K562 (cell line): ENCODE measurements at regions not wholly inside any gene's neighbourhood (a gene's known extent, or its start where the extent isn't known, plus 50 kb on each side); places are given as distances from the start of the nearest gene placed in this dataset.

Source experiments
- ATAC-seq: fragments of 200-7000 bp; cut with Tn5 transposase; 3 replicates; pipeline ENCODE4 v1.9.1; 2020; ENCODE audit warnings: moderate library complexity
- BruUV-seq: library from RNA; stranded (reverse); fragments of 400-500 nt; replicated peaks from 2 replicates; lab custom pipeline; 2021; lab: Mats Ljungman, UMichigan
- CTCF ChIA-PET: fragments of 300-600 bp; formaldehyde crosslinking; extraction: SDS; loops from one replicate; lab custom pipeline; 2021; ENCODE audit warnings: low intra/inter-chr PET ratio; lab: Yijun Ruan, JAX
- POLR2A ChIA-PET: fragments of 300-600, 350-650 bp; sonication (Branson Sonifier 250); formaldehyde crosslinking; extraction: SDS; loops from one replicate; lab custom pipeline; 2021; ENCODE audit warnings: antibody characterized with exemption, inconsistent platforms; lab: Yijun Ruan, JAX
- DNase-seq, 4 experiments: peaks; one replicate each; pipeline versions ENCODE4 v3.0.0 to v3.0.0-alpha.2; 2011 to 2018; ENCODE audit warnings: low spot score in 3 of 4, mixed read lengths in 3 of 4; ENCODE audit errors: extremely low read depth in 1 of 4
- FAIRE-seq: peaks from 2 replicates; lab custom pipeline; 2011; peaks lifted over from hg19 to GRCh38; lab: Jason Lieb, UNC
- H2AFZ ChIP-seq: 2 replicates; pipeline ENCODE4 v1.6.0; 2011; ENCODE audit warnings: low read depth, low read length, control low read depth, inconsistent platforms
- H3K27ac ChIP-seq: fragments of 200-600 bp; 3 replicates; pipeline ENCODE4 v1.8.0; 2011; ENCODE audit warnings: low read depth, mild to moderate bottlenecking, control low read depth, inconsistent platforms, low read length, moderate library complexity, mixed read lengths; ENCODE audit errors: extremely low read depth
- H3K27me3 ChIP-seq, 2 experiments: fragments of 300-600 bp in 1 of 2; 2 replicates in 1 of 2; 3 replicates in 1 of 2; pipeline versions ENCODE4 v1.6.0 to v1.8.0; 2011; ENCODE audit warnings: inconsistent platforms in 2 of 2, low read length in 2 of 2, mild to moderate bottlenecking in 1 of 2, mixed read lengths in 1 of 2, moderate library complexity in 1 of 2; ENCODE audit not compliant: control insufficient read depth in 2 of 2, insufficient read depth in 2 of 2
- H3K36me3 ChIP-seq: fragments of 300-600 bp; 3 replicates; pipeline ENCODE4 v1.8.0; 2011; ENCODE audit warnings: mild to moderate bottlenecking, low read length, inconsistent platforms; ENCODE audit not compliant: control insufficient read depth, insufficient read depth
- H3K4me1 ChIP-seq, 2 experiments: fragments of 200-600 bp in 1 of 2; replicated peaks in 1 of 2; 2 replicates in 1 of 2; 3 replicates in 1 of 2; pipeline versions ENCODE4 v1.5.1 to v1.8.0; 2011; ENCODE audit warnings: inconsistent platforms in 2 of 2, low read length in 2 of 2, mild to moderate bottlenecking in 1 of 2, mixed read lengths in 1 of 2, moderate library complexity in 1 of 2; ENCODE audit not compliant: control insufficient read depth in 2 of 2, insufficient read depth in 2 of 2
- H3K4me2 ChIP-seq: 2 replicates; pipeline ENCODE4 v1.6.1; 2011; ENCODE audit warnings: low read length, control low read depth, inconsistent platforms, mixed read lengths; ENCODE audit not compliant: insufficient read depth
- H3K4me3 ChIP-seq: fragments of 200-600 bp; sonication (generic), shearing (Covaris generic); 2 replicates; pipeline ENCODE4 v1.5.1; 2016; ENCODE audit warnings: control low read depth, inconsistent platforms
- H3K79me2 ChIP-seq: fragments of 200-600 bp; 3 replicates; pipeline ENCODE4 v1.8.0; 2011; ENCODE audit warnings: low read length, inconsistent platforms; ENCODE audit not compliant: control insufficient read depth, insufficient read depth
- H3K9ac ChIP-seq, 2 experiments: 2 replicates each; pipeline versions ENCODE4 v1.6.0 to v1.6.1; 2011; ENCODE audit warnings: low read depth in 2 of 2, low read length in 2 of 2, control low read depth in 1 of 2, inconsistent platforms in 1 of 2, mild to moderate bottlenecking in 1 of 2, mixed read lengths in 1 of 2; ENCODE audit not compliant: insufficient read depth in 1 of 2
- H3K9me1 ChIP-seq: one replicate; pipeline ENCODE4 v1.6.0; 2011; ENCODE audit warnings: inconsistent platforms, mild to moderate bottlenecking, low read length, moderate library complexity; ENCODE audit not compliant: control insufficient read depth, insufficient read depth
- H3K9me3 ChIP-seq: replicated peaks from 2 replicates; pipeline ENCODE4 v1.5.1; 2011; ENCODE audit warnings: low read depth, low read length, inconsistent platforms; ENCODE audit not compliant: control insufficient read depth, insufficient read depth
- H4K20me1 ChIP-seq: replicated peaks from 2 replicates; pipeline ENCODE4 v1.6.1; 2011; ENCODE audit warnings: low read length, inconsistent platforms, mixed read lengths; ENCODE audit not compliant: control insufficient read depth, insufficient read depth
- CXXC5 ChIP-seq: fragments of 250-450 bp; sonication (Bioruptor Pico); IDR thresholded peaks from 2 replicates; pipeline ENCODE4 v1.8.0; 2022; ENCODE audit warnings: inconsistent platforms, mild to moderate bottlenecking, moderate library complexity
- GTF2B ChIP-seq: IDR thresholded peaks from 2 replicates; pipeline ENCODE4 v1.6.1; 2011; ENCODE audit not compliant: insufficient read length; ENCODE audit errors: extremely low read depth
- KAT7 ChIP-seq: sonication (generic); formaldehyde crosslinking; IDR thresholded peaks from 2 replicates; pipeline ENCODE4 v1.8.0; 2022; ENCODE audit warnings: missing genetic modification reagents, mild to moderate bottlenecking, borderline replicate concordance
- MAFK ChIP-seq: IDR thresholded peaks from 2 replicates; pipeline ENCODE4 v1.6.1; 2011; ENCODE audit warnings: low read length, improper control_type of control experiment
- TCF15 ChIP-seq: fragments of 250-450 bp; sonication (Bioruptor Pico); IDR thresholded peaks from 2 replicates; pipeline ENCODE4 v1.8.0; 2022; ENCODE audit warnings: moderate library complexity, mild to moderate bottlenecking, inconsistent platforms
- ZBTB17 ChIP-seq: fragments of 450-650 bp; formaldehyde crosslinking; IDR thresholded peaks from 2 replicates; pipeline ENCODE4 v1.4.0; 2020; ENCODE audit warnings: mild to moderate bottlenecking
- ZNF232 ChIP-seq: sonication (generic); formaldehyde crosslinking; IDR thresholded peaks from 2 replicates; pipeline ENCODE4 v1.8.0; 2022; ENCODE audit warnings: mild to moderate bottlenecking, missing genetic modification reagents
- ZNF395 ChIP-seq: fragments of 200-800 bp; sonication (Bioruptor generic); IDR thresholded peaks from 2 replicates; pipeline ENCODE4 v1.6.1; 2017; ENCODE audit warnings: missing genetic modification characterization, missing compliant biosample characterization
- ZNF639 ChIP-seq, 2 experiments: fragments of 200-800 bp in 1 of 2; sonication (Bioruptor generic) in 1 of 2; sonication (generic) in 1 of 2; formaldehyde crosslinking in 1 of 2; IDR thresholded peaks in 1 of 2; conservative IDR thresholded peaks in 1 of 2; 2 replicates each; pipeline versions ENCODE4 v1.5.0 to v1.6.1; 2016 to 2020; ENCODE audit warnings: missing compliant biosample characterization in 1 of 2, missing genetic modification characterization in 1 of 2, missing genetic modification reagents in 1 of 2
- WGBS: fragments of 100-300 bp; shearing (Covaris generic); methylation state at CpG from one replicate; pipeline ENCODE4 v1.1.6; 2016; ENCODE audit warnings: low coverage, mixed read lengths; ENCODE audit not compliant: insufficient coverage; ENCODE audit errors: missing lambda C conversion rate; 5-methylcytosine and 5-hydroxymethylcytosine counted together
- in situ Hi-C: fragments of 300-500 bp; cut with MboI; formaldehyde crosslinking; loops from 4 replicates; pipeline ENCODE4 v1.15.0; 2018; ENCODE audit warnings: inconsistent platforms, mixed read lengths
- intact Hi-C: fragments of 100-400 bp; cut with micrococcal nuclease; formaldehyde crosslinking; loops from 2 replicates; pipeline ENCODE4 v1.14.2; 2022

GRCh38 chr4:176508780-176509331 is 189.1 kb downstream of the SPCS3 start:
- no peak for DNase-seq
- WGBS = 4% methylated on average over 4 of the region's 4 CpGs
- no peaks in the 10 kb centered on the region for H4K20me1 ChIP-seq

GRCh38 chr4:176525576-176525975 is 205.8 kb downstream of the SPCS3 start:
- Histone ChIP-seq H4K20me1 (no peaks in the 10 kb centered on the region), H3K4me1 (no peaks in the 10 kb centered on the region), H3K27ac (no peak overlapping the region), H3K4me2 (no peak overlapping the region), H3K9me3 (no peaks in the 10 kb centered on the region), H3K9ac (no peak overlapping the region), H3K4me3 (no peak overlapping the region), H2AFZ (no peak overlapping the region), H3K27me3 (no peaks in the 10 kb centered on the region), H3K9me1 (no peaks in the 10 kb centered on the region), H3K36me3 (no peaks in the 10 kb centered on the region), H3K79me2 (no peaks in the 10 kb centered on the region)
- in situ Hi-C loops (no loop called here), intact Hi-C loops (no loop called here)
- no peak for FAIRE-seq
- no peak for ATAC-seq
- ChIA-PET POLR2A (no interaction called here), CTCF (no interaction called here)
- no peak for DNase-seq
- 0% methylated on average over 2 of the region's 2 CpGs for WGBS
- no TSS peak for BruUV-seq
- TF ChIP-seq CXXC5 (CRISPR knock-in tag) = no peak
- no peak for TF ChIP-seq ZNF395
- TF ChIP-seq ZNF639 (CRISPR knock-in tag; conservative IDR thresholded peaks at IDR 0.05 in 1 of 2, IDR thresholded peaks at IDR 0.05 in 1 of 2) = no peak
- TF ChIP-seq KAT7 = no peak
- no peak for TF ChIP-seq TCF15
- TF ChIP-seq ZBTB17 = no peak
- TF ChIP-seq ZNF232 (CRISPR knock-in tag) = no peak

More at GRCh38 chr4:176508780-176509331, 189.1 kb downstream of the SPCS3 start:
- Histone ChIP-seq H3K4me1 (no peaks in the 10 kb centered on the region), H3K9ac (no peak overlapping the region), H3K27me3 (no peaks in the 10 kb centered on the region), H3K4me3 (no peak overlapping the region), H3K4me2 (no peak overlapping the region), H3K27ac (no peak overlapping the region), H3K9me3 (no peaks in the 10 kb centered on the region), H3K79me2 (no peaks in the 10 kb centered on the region), H2AFZ (no peak overlapping the region), H3K9me1 (no peaks in the 10 kb centered on the region), H3K36me3 (no peaks in the 10 kb centered on the region)
- BruUV-seq = no TSS peak
- CTCF ChIA-PET = no interaction called here
- in situ Hi-C loops = no loop called here
- TF ChIP-seq MAFK (no peak), GTF2B (no peak)
- POLR2A ChIA-PET = no interaction called here
- no peak for ATAC-seq
- no peak for FAIRE-seq
- intact Hi-C loops = no loop called here
